DOHH2 (cell line): ENCODE measurements at regions not wholly inside any gene's neighbourhood (a gene's known extent, or its start where the extent isn't known, plus 50 kb on each side); places are given as distances from the start of the nearest gene placed in this dataset.

Experiments used
- EZH2phosphoT487 ChIP-seq: fragments of 200-600 bp; sonication (generic); IDR thresholded peaks from 2 replicates; pipeline ENCODE4 v1.6.1; 2017; ENCODE audit warnings: borderline replicate concordance, mild to moderate bottlenecking, antibody characterized with exemption, low read length, moderate library complexity, mixed read lengths
- TF ChIP-seq, protein P1 (sequence below): fragments of 200-600 bp; sonication (generic); IDR thresholded peaks from one replicate; pipeline ENCODE4 v1.5.1; 2014; ENCODE audit warnings: antibody characterized with exemption, mild to moderate bottlenecking, low read depth, low read length; ENCODE audit not compliant: poor library complexity, severe bottlenecking

DNA sequence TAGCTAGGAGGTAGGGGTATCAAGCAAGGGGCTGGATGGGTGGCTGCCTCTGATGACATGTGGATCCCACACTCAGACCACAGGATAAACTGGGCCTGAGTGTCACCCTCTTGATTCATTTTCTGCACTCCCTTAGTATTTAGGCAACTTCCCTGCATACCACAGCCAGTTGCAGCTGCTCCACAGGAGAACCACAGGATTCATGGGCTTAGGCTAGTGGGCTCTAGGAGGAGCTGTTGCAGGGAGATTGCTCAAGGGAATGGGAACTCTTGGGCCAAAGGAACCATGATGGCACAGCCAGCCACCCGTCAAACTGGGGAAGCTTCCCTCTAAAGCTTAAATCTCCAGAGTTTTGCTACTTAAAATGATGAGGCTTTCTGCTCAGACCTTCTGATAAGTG lies 269.7 kb upstream of the ASIC2 start:
- TF ChIP-seq, protein P1, sequence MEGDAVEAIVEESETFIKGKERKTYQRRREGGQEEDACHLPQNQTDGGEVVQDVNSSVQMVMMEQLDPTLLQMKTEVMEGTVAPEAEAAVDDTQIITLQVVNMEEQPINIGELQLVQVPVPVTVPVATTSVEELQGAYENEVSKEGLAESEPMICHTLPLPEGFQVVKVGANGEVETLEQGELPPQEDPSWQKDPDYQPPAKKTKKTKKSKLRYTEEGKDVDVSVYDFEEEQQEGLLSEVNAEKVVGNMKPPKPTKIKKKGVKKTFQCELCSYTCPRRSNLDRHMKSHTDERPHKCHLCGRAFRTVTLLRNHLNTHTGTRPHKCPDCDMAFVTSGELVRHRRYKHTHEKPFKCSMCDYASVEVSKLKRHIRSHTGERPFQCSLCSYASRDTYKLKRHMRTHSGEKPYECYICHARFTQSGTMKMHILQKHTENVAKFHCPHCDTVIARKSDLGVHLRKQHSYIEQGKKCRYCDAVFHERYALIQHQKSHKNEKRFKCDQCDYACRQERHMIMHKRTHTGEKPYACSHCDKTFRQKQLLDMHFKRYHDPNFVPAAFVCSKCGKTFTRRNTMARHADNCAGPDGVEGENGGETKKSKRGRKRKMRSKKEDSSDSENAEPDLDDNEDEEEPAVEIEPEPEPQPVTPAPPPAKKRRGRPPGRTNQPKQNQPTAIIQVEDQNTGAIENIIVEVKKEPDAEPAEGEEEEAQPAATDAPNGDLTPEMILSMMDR: no peak
- TF ChIP-seq EZH2phosphoT487: no peak
